IMR-90 (cell line): ENCODE measurements at regions not wholly inside any gene's neighbourhood (a gene's known extent, or its start where the extent isn't known, plus 50 kb on each side); places are given as distances from the start of the nearest gene placed in this dataset.

Source experiments
- ATAC-seq: fragments of 200-7000 bp; cut with Tn5 transposase; 2 replicates; pipeline ENCODE4 v1.9.1; 2020; ENCODE audit warnings: low read depth, mild to moderate bottlenecking, moderate library complexity
- BruUV-seq: library from RNA; stranded (reverse); fragments of 400-500 nt; replicated peaks from 2 replicates; lab custom pipeline; 2021; lab: Mats Ljungman, UMichigan
- CTCF ChIA-PET: fragments of 300-600 bp; formaldehyde crosslinking; extraction: SDS; loops from one replicate; lab custom pipeline; 2021; ENCODE audit warnings: antibody characterized with exemption; lab: Yijun Ruan, JAX
- POLR2A ChIA-PET: fragments of 300-600 bp; sonication (Branson Sonifier 250); formaldehyde crosslinking; loops from one replicate; lab custom pipeline; 2022; ENCODE audit warnings: antibody characterized with exemption; ENCODE audit not compliant: unreplicated experiment; lab: Charles Lee
- DNase-seq: peaks from one replicate; pipeline ENCODE4 v3.0.0; 2013
- H2AFZ ChIP-seq: replicated peaks from 2 replicates; pipeline ENCODE3; 2013; ENCODE audit warnings: low read length, mild to moderate bottlenecking; ENCODE audit not compliant: poor library complexity
- H2AK5ac ChIP-seq: 2 replicates; pipeline ENCODE4 v1.6.1; 2013; ENCODE audit warnings: low read depth, low read length, inconsistent platforms
- H2AK9ac ChIP-seq: replicated peaks from 2 replicates; pipeline ENCODE3; 2013; ENCODE audit warnings: mild to moderate bottlenecking, low read depth, low read length, moderate library complexity; ENCODE audit not compliant: poor library complexity
- H2BK120ac ChIP-seq: 2 replicates; pipeline ENCODE4 v1.6.1; 2013; ENCODE audit warnings: low read depth, low read length, inconsistent platforms
- H2BK15ac ChIP-seq: 3 replicates; pipeline ENCODE4 v1.6.1; 2013; ENCODE audit warnings: low read depth, low read length, inconsistent platforms
- H2BK20ac ChIP-seq: 2 replicates; pipeline ENCODE4 v1.6.1; 2013; ENCODE audit warnings: low read depth, mild to moderate bottlenecking, inconsistent platforms, low read length, moderate library complexity
- H2BK5ac ChIP-seq: 2 replicates; pipeline ENCODE4 v1.6.1; 2013; ENCODE audit warnings: mild to moderate bottlenecking, low read depth, low read length, inconsistent platforms; ENCODE audit not compliant: poor library complexity, severe bottlenecking
- H3K14ac ChIP-seq: replicated peaks from 2 replicates; pipeline ENCODE4 v1.6.1; 2013; ENCODE audit warnings: low read depth, low read length, inconsistent platforms
- H3K18ac ChIP-seq: 2 replicates; pipeline ENCODE4 v1.6.1; 2013; ENCODE audit warnings: low read depth, low read length, control low read depth
- H3K23ac ChIP-seq: 2 replicates; pipeline ENCODE4 v1.6.1; 2013; ENCODE audit warnings: low read depth, low read length, inconsistent platforms
- H3K27ac ChIP-seq: 2 replicates; pipeline ENCODE4 v1.5.1; 2013; ENCODE audit warnings: mild to moderate bottlenecking, control low read depth, low read length; ENCODE audit not compliant: insufficient read depth
- H3K27me3 ChIP-seq: 2 replicates; pipeline ENCODE4 v1.6.1; 2013; ENCODE audit warnings: low read length; ENCODE audit not compliant: control insufficient read depth, insufficient read depth
- H3K36me3 ChIP-seq: 2 replicates; pipeline ENCODE4 v1.6.1; 2013; ENCODE audit warnings: low read length, mixed read lengths; ENCODE audit not compliant: control insufficient read depth, insufficient read depth
- H3K4ac ChIP-seq: 2 replicates; pipeline ENCODE4 v1.6.1; 2013; ENCODE audit warnings: low read depth, low read length, inconsistent platforms
- H3K4me1 ChIP-seq: 2 replicates; pipeline ENCODE4 v1.6.1; 2013; ENCODE audit warnings: low read length, mixed read lengths; ENCODE audit not compliant: control insufficient read depth, insufficient read depth
- H3K4me2 ChIP-seq: 2 replicates; pipeline ENCODE4 v1.6.1; 2013; ENCODE audit warnings: low read depth, mild to moderate bottlenecking, control low read depth, low read length, moderate library complexity
- H3K4me3 ChIP-seq: 2 replicates; pipeline ENCODE4 v1.5.1; 2013; ENCODE audit warnings: low read depth, mild to moderate bottlenecking, control low read depth, low read length, moderate library complexity; ENCODE audit not compliant: insufficient read depth
- H3K56ac ChIP-seq: 2 replicates; pipeline ENCODE4 v1.6.1; 2013; ENCODE audit warnings: low read length, inconsistent platforms; ENCODE audit not compliant: insufficient read depth; ENCODE audit errors: extremely low read depth
- H3K79me1 ChIP-seq, 2 experiments: 2 replicates each; pipeline ENCODE4 v1.6.1; 2013; ENCODE audit warnings: low read length in 2 of 2, inconsistent platforms in 1 of 2, low read depth in 1 of 2
- H3K9ac ChIP-seq: 2 replicates; pipeline ENCODE4 v1.6.1; 2013; ENCODE audit warnings: low read depth, low read length, control low read depth
- H3K9me1 ChIP-seq: 2 replicates; pipeline ENCODE4 v1.6.1; 2013; ENCODE audit warnings: low read length, inconsistent platforms; ENCODE audit not compliant: insufficient read depth
- H3K9me3 ChIP-seq: 2 replicates; pipeline ENCODE4 v1.6.1; 2013; ENCODE audit warnings: low read length; ENCODE audit not compliant: control insufficient read depth, insufficient read depth
- H4K20me1 ChIP-seq: 2 replicates; pipeline ENCODE4 v1.6.1; 2013; ENCODE audit warnings: low read length, inconsistent platforms; ENCODE audit not compliant: insufficient read depth
- H4K5ac ChIP-seq: 2 replicates; pipeline ENCODE4 v1.6.1; 2013; ENCODE audit warnings: mild to moderate bottlenecking, low read depth, low read length, control low read depth
- H4K8ac ChIP-seq, 2 experiments: 2 replicates each; pipeline ENCODE4 v1.6.1; 2013; ENCODE audit warnings: low read depth in 2 of 2, low read length in 2 of 2, control low read depth in 1 of 2, inconsistent platforms in 1 of 2
- H4K91ac ChIP-seq: 2 replicates; pipeline ENCODE4 v1.6.1; 2013; ENCODE audit warnings: low read depth, low read length, inconsistent platforms; ENCODE audit not compliant: insufficient read depth
- BHLHE40 ChIP-seq: fragments of 150-350 bp; IDR thresholded peaks from 2 replicates; pipeline ENCODE4 v1.6.1; 2016; ENCODE audit warnings: mild to moderate bottlenecking, low read depth, low read length
- CEBPB ChIP-seq: IDR thresholded peaks from 2 replicates; pipeline ENCODE4 v1.6.1; 2012; ENCODE audit warnings: low read depth, low read length, improper control_type of control experiment
- CHD1 ChIP-seq: IDR thresholded peaks from 2 replicates; pipeline ENCODE4 v1.6.1; 2012; ENCODE audit warnings: low read depth, low read length, improper control_type of control experiment
- CTCF ChIP-seq: conservative IDR thresholded peaks from 2 replicates; pipeline ENCODE4 v1.5.1; 2012; ENCODE audit warnings: mild to moderate bottlenecking, low read depth, low read length, improper control_type of control experiment
- FOS ChIP-seq: fragments of 150-350 bp; IDR thresholded peaks from 2 replicates; pipeline ENCODE4 v1.6.1; 2016; ENCODE audit warnings: low read depth, low read length
- MAFK ChIP-seq: IDR thresholded peaks from 2 replicates; pipeline ENCODE4 v1.6.1; 2012; ENCODE audit warnings: low read depth, low read length, improper control_type of control experiment
- MAZ ChIP-seq: IDR thresholded peaks from 2 replicates; pipeline ENCODE4 v1.6.1; 2012; ENCODE audit warnings: low read depth, mild to moderate bottlenecking, low read length, improper control_type of control experiment, moderate library complexity, borderline replicate concordance
- MXI1 ChIP-seq: IDR thresholded peaks from 2 replicates; pipeline ENCODE4 v1.6.1; 2012; ENCODE audit warnings: low read depth, mild to moderate bottlenecking, low read length, moderate library complexity, borderline replicate concordance
- NFE2L2 ChIP-seq: fragments of 150-350 bp; IDR thresholded peaks from 2 replicates; pipeline ENCODE4 v1.6.1; 2016; ENCODE audit warnings: low read depth, mild to moderate bottlenecking, low read length
- POLR2A ChIP-seq: IDR thresholded peaks from 2 replicates; pipeline ENCODE4 v1.6.1; 2012; ENCODE audit warnings: mild to moderate bottlenecking, low read depth, low read length
- RAD21 ChIP-seq: IDR thresholded peaks from 2 replicates; pipeline ENCODE4 v1.6.1; 2012; ENCODE audit warnings: low read length, improper control_type of control experiment
- RCOR1 ChIP-seq: IDR thresholded peaks from 2 replicates; pipeline ENCODE4 v1.6.1; 2012; ENCODE audit warnings: mild to moderate bottlenecking, low read length, improper control_type of control experiment; ENCODE audit not compliant: insufficient replicate concordance
- RFX5 ChIP-seq: IDR thresholded peaks from 2 replicates; pipeline ENCODE4 v1.8.0; 2012; ENCODE audit warnings: low read depth, mild to moderate bottlenecking, low read length, moderate library complexity
- SMC3 ChIP-seq: fragments of 150-350 bp; IDR thresholded peaks from 2 replicates; pipeline ENCODE4 v1.6.1; 2016; ENCODE audit warnings: low read depth, mild to moderate bottlenecking, antibody characterized with exemption, low read length, moderate library complexity
- USF2 ChIP-seq: fragments of 150-350 bp; IDR thresholded peaks from 2 replicates; pipeline ENCODE4 v1.6.1; 2017; ENCODE audit warnings: mild to moderate bottlenecking, antibody characterized with exemption, low read length, low read depth
- WGBS, 2 experiments: methylation state at CpG; one replicate each; pipeline versions ENCODE4 v1.1.5 to v1.1.7; 2013; ENCODE audit warnings: missing lambda C conversion rate in 2 of 2; ENCODE audit not compliant: insufficient read length in 1 of 2; ENCODE audit errors: extremely low coverage in 2 of 2; 5-methylcytosine and 5-hydroxymethylcytosine counted together
- dilution Hi-C: fragments of 300-500 bp; cut with HindIII; formaldehyde crosslinking; loops from one replicate; pipeline ENCODE4 v1.14.3; 2018; ENCODE audit warnings: low sequenced_read_pairs; ENCODE audit not compliant: unreplicated experiment
- in situ Hi-C: fragments of 300-500 bp; cut with MboI; formaldehyde crosslinking; loops from 3 replicates; pipeline ENCODE4 v1.14.3; 2019; ENCODE audit warnings: low sequenced_read_pairs, inconsistent platforms, mixed read lengths
- intact Hi-C: fragments of 100-400 bp; cut with micrococcal nuclease; formaldehyde crosslinking; loops from 2 replicates; pipeline ENCODE4 v1.10.0; 2022

DNA sequence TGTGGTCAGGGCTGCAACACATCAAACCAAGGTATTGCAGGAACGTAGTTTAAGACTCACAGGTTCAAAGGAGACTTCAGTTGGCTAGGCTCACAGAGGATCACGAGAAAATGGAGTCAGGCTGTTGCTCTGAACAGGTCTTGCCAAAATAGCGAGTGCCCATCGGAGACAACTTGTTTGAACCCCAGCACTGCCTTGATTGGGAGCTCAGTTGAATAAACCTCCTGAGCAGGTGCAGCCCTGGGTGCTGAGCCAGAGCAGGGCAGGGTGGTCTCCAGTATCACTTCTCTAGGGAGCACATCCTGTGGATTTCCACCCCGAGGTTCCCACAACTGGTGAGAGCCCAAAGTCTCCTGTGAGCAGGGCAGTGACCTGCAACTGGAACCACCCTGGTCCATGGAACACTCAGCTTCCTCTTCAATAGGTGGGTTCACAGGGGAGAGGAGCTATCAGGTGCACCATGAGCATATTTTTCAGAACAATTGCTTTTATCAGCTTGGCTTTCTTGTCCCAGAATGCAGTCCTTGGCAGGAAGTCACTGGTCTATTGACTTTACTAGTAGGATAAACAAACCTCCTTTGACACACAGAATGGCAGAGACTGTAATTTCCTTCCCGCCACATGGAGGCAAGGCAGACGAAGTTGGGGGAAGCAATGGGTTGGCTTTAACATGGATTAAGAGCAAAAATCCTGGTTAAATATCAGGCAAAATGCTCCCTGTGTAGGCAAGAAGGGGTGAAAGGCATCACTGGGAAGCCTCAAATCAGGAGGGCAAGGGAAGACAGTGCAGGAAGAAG, 267.7 kb upstream of the FOXQ1 start:
- Histone ChIP-seq H2BK5ac (no peak overlapping the region), H2BK120ac (no peak overlapping the region), H3K27ac (no peak overlapping the region), H3K4me2 (no peak overlapping the region), H4K20me1 (no peaks in the 10 kb centered on the region), H2BK15ac (no peak overlapping the region; the same call in 2 of the 3 replicates), H3K23ac (no peak overlapping the region), H3K14ac (no peak overlapping the region), H3K79me1 (no peaks in the 10 kb centered on the region), H3K36me3 (no peaks in the 10 kb centered on the region), H3K9me1 (no peaks in the 10 kb centered on the region), H4K5ac (no peak overlapping the region), H2BK20ac (no peak overlapping the region), H3K4me3 (no peak overlapping the region), H3K18ac (no peak overlapping the region), H3K56ac (no peak overlapping the region), H3K27me3 (peaks cover 42% of the 10 kb centered on the region), H2AK5ac (no peak overlapping the region), H2AFZ (no peak overlapping the region), H2AK9ac (no peak overlapping the region), H4K8ac (no peak overlapping the region), H3K4me1 (no peaks in the 10 kb centered on the region; the same call in 1 of the 2 replicates), H3K9ac (no peak overlapping the region), H4K91ac (no peak overlapping the region), H3K4ac (no peak overlapping the region), H3K9me3 (no peaks in the 10 kb centered on the region; the same call in 1 of the 2 replicates)
- DNase-seq (no peak), ATAC-seq (no peak)
- POLR2A ChIA-PET: no interaction called here
- dilution Hi-C loops (no loop called here), intact Hi-C loops (no loop called here), in situ Hi-C loops (no loop called here)
- BruUV-seq: no TSS peak
- CTCF ChIA-PET: interaction anchor here (1.0 kb wide), 1 partner anchor 9 kb away, joined by 5 read pairs; no protein-coding TSS in a partner anchor
- 65% methylated on average over 4 of the region's 7 CpGs; no CpG with 5 or more reads in 1 of the 2 experiments for WGBS, 2 experiments
- TF ChIP-seq USF2 (no peak), NFE2L2 (no peak), MAFK (no peak), CHD1 (no peak), RAD21 (no peak), MAZ (no peak), SMC3 (no peak), CEBPB (no peak), RCOR1 (no peak), FOS (no peak), CTCF (no peak), RFX5 (no peak), BHLHE40 (no peak), POLR2A (no peak), MXI1 (no peak)
